ENCODE measurements at regions not wholly inside any gene's neighbourhood (a gene's known extent, or its start where the extent isn't known, plus 50 kb on each side); places are given as distances from the start of the nearest gene placed in this dataset.
"Not testable (repeated sequence)": the region's sequence is repeated elsewhere in the genome, so short reads cannot be mapped to it uniquely, and the experiment has no call there.

DNA sequence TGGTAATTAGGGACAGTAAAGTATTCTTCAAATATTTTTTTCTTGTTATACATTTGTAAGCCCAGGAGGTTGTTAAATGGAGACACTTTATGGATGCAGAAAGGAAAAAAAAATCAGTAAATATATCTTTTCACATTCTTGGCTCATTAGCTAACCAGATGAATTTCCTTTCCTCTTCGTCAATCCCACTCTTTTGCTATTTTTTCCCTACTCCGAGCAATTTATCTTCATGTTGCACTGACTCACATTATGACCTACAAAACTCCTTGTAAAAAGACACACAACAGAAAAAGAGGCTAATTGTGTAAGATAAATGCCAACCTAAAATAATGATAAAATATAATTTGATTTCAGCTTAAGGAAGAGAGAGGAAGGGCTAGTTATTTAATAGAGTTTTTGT lies 472.9 kb upstream of the ZNF337 start:
- WGBS, 2 donors, result 57 to 58% methylated on average over 2 of the region's 2 CpGs
- TF ChIP-seq, protein P1, sequence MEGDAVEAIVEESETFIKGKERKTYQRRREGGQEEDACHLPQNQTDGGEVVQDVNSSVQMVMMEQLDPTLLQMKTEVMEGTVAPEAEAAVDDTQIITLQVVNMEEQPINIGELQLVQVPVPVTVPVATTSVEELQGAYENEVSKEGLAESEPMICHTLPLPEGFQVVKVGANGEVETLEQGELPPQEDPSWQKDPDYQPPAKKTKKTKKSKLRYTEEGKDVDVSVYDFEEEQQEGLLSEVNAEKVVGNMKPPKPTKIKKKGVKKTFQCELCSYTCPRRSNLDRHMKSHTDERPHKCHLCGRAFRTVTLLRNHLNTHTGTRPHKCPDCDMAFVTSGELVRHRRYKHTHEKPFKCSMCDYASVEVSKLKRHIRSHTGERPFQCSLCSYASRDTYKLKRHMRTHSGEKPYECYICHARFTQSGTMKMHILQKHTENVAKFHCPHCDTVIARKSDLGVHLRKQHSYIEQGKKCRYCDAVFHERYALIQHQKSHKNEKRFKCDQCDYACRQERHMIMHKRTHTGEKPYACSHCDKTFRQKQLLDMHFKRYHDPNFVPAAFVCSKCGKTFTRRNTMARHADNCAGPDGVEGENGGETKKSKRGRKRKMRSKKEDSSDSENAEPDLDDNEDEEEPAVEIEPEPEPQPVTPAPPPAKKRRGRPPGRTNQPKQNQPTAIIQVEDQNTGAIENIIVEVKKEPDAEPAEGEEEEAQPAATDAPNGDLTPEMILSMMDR (IDR thresholded peaks at IDR 0.05), result no peak
- no peak for TF ChIP-seq POLR2A (IDR thresholded peaks at IDR 0.05)
- H3K4me3 ChIP-seq, result no peak overlapping the region
- intact Hi-C loops (cut with DNase I; ENCODE audit: low total_unique reads), result no loop called here
- no peaks in the 10 kb centered on the region for H3K9me3 ChIP-seq
- H3K4me1 ChIP-seq, result no peaks in the 10 kb centered on the region
- H3K27me3 ChIP-seq, result no peaks in the 10 kb centered on the region
- no peak for DNase-seq
- no peaks in the 10 kb centered on the region for H3K36me3 ChIP-seq (ENCODE audit: low read depth, missing control alignments)
- no peak overlapping the region for H3K27ac ChIP-seq

DNA sequence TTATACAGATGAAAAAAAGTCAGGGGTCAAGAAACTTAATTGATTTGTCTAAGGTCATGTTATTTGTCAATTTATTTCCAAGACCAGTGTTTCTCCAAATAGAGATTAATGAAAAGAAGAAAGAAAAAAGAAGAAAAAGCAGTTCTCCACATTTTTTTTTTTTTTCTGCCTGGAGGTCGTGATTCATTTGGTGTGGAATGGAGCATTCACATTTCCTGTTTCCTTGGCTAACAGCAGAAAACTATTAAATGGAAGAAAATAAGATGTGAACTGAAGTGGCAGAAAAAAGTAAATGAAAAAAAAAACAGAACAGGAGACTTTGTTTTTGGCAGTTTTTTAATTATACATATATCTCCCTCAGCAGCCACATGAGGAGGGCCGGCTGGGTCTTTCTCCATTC lies 470.8 kb upstream of the ZNF337 start:
- intact Hi-C loops (cut with DNase I; ENCODE audit: low total_unique reads), result no loop called here
- no peak overlapping the region for H3K27ac ChIP-seq
- H3K27me3 ChIP-seq, result no peaks in the 10 kb centered on the region
- no peak for TF ChIP-seq POLR2A (IDR thresholded peaks at IDR 0.05)
- TF ChIP-seq, protein P1 (IDR thresholded peaks at IDR 0.05), result no peak
- no peaks in the 10 kb centered on the region for H3K9me3 ChIP-seq
- H3K36me3 ChIP-seq (ENCODE audit: low read depth, missing control alignments), result no peaks in the 10 kb centered on the region
- H3K4me3 ChIP-seq, result no peak overlapping the region
- H3K4me1 ChIP-seq, result no peaks in the 10 kb centered on the region
- DNase-seq, result no peak
- 47 to 67% methylated on average over 2 of the region's 2 CpGs for WGBS, 2 donors

DNA sequence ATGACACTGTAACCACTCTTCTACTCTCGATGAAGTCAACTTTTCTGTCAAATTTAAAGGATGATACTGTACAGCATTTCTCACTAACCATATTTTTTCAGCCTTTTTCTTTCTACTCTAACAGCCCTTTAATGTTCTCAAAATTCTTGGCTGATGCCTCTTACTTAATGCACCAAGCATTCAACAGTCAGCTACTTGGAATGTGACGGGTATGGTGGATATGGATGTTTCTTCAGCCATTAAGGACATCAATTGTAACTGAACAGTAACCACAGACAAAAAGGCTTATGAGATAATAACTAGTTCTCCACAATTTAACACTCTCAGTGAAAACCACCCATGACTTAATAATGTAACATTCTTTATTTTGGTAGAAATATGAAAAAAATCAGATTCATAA lies 467.2 kb upstream of the ZNF337 start:
- no peaks in the 10 kb centered on the region for H3K27me3 ChIP-seq
- no peaks in the 10 kb centered on the region for H3K4me1 ChIP-seq
- no peak for DNase-seq
- no peak overlapping the region for H3K27ac ChIP-seq
- WGBS, 2 donors, result 83 to 86% methylated on average over 2 of the region's 2 CpGs
- TF ChIP-seq, protein P1 (IDR thresholded peaks at IDR 0.05), result no peak
- TF ChIP-seq POLR2A (IDR thresholded peaks at IDR 0.05), result no peak
- no peaks in the 10 kb centered on the region for H3K36me3 ChIP-seq (ENCODE audit: low read depth, missing control alignments)
- intact Hi-C loops (cut with DNase I; ENCODE audit: low total_unique reads), result no loop called here
- no peak overlapping the region for H3K4me3 ChIP-seq
- no peaks in the 10 kb centered on the region for H3K9me3 ChIP-seq

DNA sequence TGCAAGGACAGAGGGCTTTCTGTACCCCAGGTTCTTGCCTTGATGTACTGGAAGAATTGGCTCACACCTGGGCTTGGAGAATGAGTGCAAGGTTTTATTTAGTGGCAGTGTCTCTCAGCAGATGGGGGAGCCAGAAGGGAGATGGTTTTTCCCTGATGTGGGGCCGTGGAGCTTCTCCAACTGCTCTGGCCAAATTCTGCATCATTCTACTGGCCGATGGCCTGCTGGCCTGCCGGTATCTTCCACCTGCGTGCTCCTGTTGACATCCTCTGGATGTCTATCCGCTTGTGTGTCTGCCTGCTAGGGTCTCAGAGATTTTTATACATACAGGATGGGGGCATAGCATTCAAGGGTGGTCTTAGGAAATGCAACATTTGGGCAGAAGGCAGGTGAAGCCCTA lies 466.5 kb upstream of the ZNF337 start:
- H3K36me3 ChIP-seq (ENCODE audit: low read depth, missing control alignments); H3K4me1 ChIP-seq; H3K4me3 ChIP-seq; intact Hi-C loops (cut with DNase I; ENCODE audit: low total_unique reads); H3K27me3 ChIP-seq; H3K27ac ChIP-seq; DNase-seq; H3K9me3 ChIP-seq: not testable (repeated sequence)
- 91 to 92% methylated on average over 4 to 5 of the region's 5 CpGs for WGBS, 2 donors

DNA sequence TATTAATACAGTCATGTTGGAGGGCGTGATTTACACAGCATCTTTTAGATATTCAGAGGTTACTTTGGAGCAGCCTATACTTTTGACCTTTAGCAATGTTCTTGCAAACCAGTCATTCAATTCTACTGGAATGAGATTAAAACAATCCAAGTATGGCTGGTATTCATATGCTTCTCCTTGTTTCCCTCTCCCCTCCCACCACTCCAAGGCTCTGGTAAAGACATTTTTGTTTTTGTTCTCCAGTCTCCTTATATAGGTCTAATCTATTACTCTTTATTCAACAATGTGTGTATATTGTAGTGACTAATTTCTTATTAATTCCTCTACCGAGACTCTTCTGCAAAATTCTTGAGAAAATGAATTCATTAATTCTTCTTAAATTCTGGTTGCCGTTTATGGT lies 465.1 kb upstream of the ZNF337 start:
- intact Hi-C loops (cut with DNase I; ENCODE audit: low total_unique reads); H3K36me3 ChIP-seq (ENCODE audit: low read depth, missing control alignments); H3K27me3 ChIP-seq; H3K27ac ChIP-seq; DNase-seq; H3K4me3 ChIP-seq; H3K4me1 ChIP-seq; H3K9me3 ChIP-seq: not testable (repeated sequence)
- WGBS, 2 donors, result 89 to 90% methylated on average over 3 of the region's 3 CpGs

DNA sequence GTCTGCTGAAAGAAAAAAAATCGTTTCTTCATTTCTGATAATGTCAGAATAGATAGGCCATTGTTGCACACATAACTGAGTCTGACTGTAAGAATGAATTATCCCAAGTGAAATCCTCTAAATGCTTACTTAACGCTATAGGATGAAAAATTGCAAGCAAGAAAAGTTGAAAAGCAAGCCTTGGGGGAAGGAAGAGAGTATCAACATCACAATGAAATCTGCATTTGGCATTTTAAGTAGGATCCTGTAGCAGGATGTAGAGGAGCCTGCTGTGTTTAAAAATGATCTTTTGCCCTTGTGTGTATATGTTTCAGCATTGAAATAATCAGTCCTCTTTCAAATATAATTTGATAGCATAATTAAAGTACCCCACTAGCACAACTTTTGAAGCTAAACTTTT lies 464.3 kb upstream of the ZNF337 start:
- H3K36me3 ChIP-seq (ENCODE audit: low read depth, missing control alignments); H3K4me3 ChIP-seq; intact Hi-C loops (cut with DNase I; ENCODE audit: low total_unique reads); H3K27me3 ChIP-seq; H3K4me1 ChIP-seq; DNase-seq; H3K9me3 ChIP-seq; H3K27ac ChIP-seq: not testable (repeated sequence)
- WGBS, 2 donors, result 25 to 52% methylated on average over 2 of the region's 2 CpGs

All from testis (tissue), 2 donors.